ENCODE measurements at regions not wholly inside any gene's neighbourhood (a gene's known extent, or its start where the extent isn't known, plus 50 kb on each side); places are given as distances from the start of the nearest gene placed in this dataset.

DNA sequence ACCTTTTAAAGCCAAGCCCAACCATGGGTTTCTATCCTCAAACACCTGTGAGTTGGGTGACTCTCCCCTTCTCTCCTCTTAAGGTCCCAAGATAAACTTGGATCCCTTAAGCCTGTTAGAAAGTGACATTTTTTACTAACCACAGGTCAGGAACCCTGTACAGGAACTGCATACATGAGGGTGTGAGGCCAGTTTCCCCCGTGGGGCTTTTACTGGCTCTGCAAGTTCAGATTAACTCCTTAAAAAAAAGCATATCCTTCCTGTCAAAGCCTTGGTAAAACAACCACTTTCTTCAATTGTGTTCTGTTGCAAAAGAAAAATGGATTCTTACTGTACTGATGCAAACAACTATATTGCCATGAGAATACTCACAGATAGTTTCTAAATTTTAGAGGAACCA, 2638.7 kb upstream of the PCDH20 start:
- TF ChIP-seq, protein P1, sequence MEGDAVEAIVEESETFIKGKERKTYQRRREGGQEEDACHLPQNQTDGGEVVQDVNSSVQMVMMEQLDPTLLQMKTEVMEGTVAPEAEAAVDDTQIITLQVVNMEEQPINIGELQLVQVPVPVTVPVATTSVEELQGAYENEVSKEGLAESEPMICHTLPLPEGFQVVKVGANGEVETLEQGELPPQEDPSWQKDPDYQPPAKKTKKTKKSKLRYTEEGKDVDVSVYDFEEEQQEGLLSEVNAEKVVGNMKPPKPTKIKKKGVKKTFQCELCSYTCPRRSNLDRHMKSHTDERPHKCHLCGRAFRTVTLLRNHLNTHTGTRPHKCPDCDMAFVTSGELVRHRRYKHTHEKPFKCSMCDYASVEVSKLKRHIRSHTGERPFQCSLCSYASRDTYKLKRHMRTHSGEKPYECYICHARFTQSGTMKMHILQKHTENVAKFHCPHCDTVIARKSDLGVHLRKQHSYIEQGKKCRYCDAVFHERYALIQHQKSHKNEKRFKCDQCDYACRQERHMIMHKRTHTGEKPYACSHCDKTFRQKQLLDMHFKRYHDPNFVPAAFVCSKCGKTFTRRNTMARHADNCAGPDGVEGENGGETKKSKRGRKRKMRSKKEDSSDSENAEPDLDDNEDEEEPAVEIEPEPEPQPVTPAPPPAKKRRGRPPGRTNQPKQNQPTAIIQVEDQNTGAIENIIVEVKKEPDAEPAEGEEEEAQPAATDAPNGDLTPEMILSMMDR (IDR thresholded peaks at IDR 0.05): no peak
- TF ChIP-seq POLR2A (IDR thresholded peaks at IDR 0.05) (no peak), EP300 (IDR thresholded peaks at IDR 0.05) (no peak)

All from suprapubic skin (tissue), 3 donors.